ENCODE measurements at regions not wholly inside any gene's neighbourhood (a gene's known extent, or its start where the extent isn't known, plus 50 kb on each side); places are given as distances from the start of the nearest gene placed in this dataset.
A peak's percentile ranks its signal among the peaks of the same experiment; 100 is the strongest.

DNA sequence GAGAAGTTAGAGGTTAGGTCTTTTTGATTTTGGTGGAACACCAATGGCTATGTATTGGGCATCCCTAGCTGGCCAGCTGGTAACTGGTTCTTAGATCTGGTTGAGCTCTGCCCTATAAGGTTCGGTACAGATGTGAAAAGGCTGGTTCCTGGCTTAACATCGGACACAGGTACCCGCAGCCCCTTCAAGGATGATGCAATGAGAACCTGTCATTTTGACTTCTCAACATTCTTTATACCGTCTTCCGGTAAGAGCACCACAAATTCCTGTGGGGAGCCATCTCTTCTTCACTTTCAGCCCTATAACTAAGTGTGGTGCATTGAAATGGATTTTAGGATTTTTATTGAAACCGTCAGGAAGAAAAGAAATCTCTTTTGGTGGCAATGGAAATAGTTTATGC is 222.8 kb downstream of the ADAMTS9 start:
- TF ChIP-seq, protein P1, sequence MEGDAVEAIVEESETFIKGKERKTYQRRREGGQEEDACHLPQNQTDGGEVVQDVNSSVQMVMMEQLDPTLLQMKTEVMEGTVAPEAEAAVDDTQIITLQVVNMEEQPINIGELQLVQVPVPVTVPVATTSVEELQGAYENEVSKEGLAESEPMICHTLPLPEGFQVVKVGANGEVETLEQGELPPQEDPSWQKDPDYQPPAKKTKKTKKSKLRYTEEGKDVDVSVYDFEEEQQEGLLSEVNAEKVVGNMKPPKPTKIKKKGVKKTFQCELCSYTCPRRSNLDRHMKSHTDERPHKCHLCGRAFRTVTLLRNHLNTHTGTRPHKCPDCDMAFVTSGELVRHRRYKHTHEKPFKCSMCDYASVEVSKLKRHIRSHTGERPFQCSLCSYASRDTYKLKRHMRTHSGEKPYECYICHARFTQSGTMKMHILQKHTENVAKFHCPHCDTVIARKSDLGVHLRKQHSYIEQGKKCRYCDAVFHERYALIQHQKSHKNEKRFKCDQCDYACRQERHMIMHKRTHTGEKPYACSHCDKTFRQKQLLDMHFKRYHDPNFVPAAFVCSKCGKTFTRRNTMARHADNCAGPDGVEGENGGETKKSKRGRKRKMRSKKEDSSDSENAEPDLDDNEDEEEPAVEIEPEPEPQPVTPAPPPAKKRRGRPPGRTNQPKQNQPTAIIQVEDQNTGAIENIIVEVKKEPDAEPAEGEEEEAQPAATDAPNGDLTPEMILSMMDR (conservative IDR thresholded peaks at IDR 0.05; ENCODE audit: low read length), result no peak
- DNase-seq (ENCODE audit: low read depth), result no peak

DNA sequence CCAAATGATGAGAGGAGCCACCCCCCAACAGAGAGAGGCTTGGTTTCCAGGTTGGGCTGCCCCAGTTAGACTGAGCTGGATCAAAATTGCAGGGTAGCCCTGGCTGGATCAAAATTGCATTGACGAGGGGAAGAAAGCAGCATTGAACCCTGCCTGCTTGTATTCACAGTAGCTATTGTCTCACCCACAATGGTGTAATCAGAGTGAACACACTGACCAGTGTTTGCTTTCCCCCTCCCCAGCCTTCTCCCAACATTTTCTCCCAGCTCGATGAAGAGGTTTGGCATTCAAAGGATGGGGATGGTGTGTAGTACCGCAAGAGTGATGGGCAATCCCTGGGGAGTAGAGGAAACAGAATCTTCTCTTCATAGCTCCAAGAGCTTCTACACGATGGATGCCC is 223.8 kb downstream of the ADAMTS9 start:
- no peak for DNase-seq (ENCODE audit: low read depth)

More for the DNA sequence above, 222.8 kb downstream of the ADAMTS9 start:
- no peak overlapping the region for H3K4me3 ChIP-seq (ENCODE audit: low read length)

DNA sequence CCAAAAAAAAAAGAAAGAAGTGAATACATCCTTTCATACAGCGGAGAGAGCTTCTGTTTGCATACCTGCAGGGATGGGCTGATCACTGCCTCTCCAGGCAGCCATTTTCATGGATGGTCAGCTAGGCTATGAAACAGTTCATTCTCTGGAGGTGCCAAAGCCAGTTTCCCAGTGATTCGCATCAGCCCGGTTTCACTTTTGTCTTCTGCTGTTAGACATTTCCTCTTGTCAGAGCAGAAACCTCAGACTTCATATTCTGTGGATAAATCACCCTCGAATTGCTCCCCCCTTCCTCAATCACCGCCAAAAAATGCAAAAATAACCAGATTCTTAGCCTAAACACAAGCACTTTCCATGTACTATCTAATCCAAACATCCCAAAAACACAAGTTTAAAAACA is 225.6 kb downstream of the ADAMTS9 start:
- H3K4me3 ChIP-seq (ENCODE audit: low read length), result peak overlapping the region; percentile 18
- TF ChIP-seq, protein P1 (conservative IDR thresholded peaks at IDR 0.05; ENCODE audit: low read length), result no peak
- peak; percentile 91 for DNase-seq (ENCODE audit: low read depth)

More for the DNA sequence above, 223.8 kb downstream of the ADAMTS9 start:
- TF ChIP-seq, protein P1 (conservative IDR thresholded peaks at IDR 0.05; ENCODE audit: low read length), result no peak
- H3K4me3 ChIP-seq (ENCODE audit: low read length), result no peak overlapping the region

- H3K4me3 ChIP-seq (ENCODE audit: low read length), result no peak overlapping the region
- TF ChIP-seq, protein P1 (conservative IDR thresholded peaks at IDR 0.05; ENCODE audit: low read length), result no peak
- peak; percentile 96 for DNase-seq (ENCODE audit: low read depth)
Observed at GRCh38 chr3:64460877-64461276, 226.9 kb downstream of the ADAMTS9 start.

DNA sequence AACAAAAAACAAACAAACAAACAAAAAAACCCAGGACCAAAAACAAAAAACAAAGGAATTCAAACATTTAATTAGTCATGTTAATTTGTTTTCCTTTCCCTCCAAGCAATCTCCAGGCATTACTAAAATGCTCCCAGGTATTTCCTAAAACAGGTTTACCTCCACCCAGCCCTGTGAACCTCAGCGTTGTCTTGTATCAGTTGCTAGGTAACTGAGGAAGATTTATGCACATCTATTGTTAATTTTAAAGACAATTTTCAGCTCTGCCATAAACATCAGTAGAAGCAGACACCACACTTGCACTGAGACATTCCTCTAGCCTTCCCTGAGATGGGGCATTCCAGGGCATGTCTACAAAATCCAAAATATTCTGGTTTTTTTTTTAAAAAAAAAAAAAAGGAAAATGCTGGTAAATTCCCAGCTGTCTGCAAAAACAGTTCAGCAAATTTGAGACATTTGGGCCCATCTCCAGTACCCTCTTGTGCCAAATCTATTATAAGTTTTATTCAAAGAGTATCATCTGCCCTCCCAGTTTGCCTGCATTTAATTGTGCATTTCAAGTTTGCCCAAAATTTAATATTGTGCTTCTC is 227.6 kb downstream of the ADAMTS9 start:
- peak; percentile 47 for DNase-seq (ENCODE audit: low read depth)
- TF ChIP-seq, protein P1 (conservative IDR thresholded peaks at IDR 0.05; ENCODE audit: low read length), result no peak
- H3K4me3 ChIP-seq (ENCODE audit: low read length), result no peak overlapping the region

GRCh38 chr3:64459711-64460110 is 228.1 kb downstream of the ADAMTS9 start:
- TF ChIP-seq, protein P1 (conservative IDR thresholded peaks at IDR 0.05; ENCODE audit: low read length), result no peak
- peak; percentile 89 for DNase-seq (ENCODE audit: low read depth)
- H3K4me3 ChIP-seq (ENCODE audit: low read length), result no peak overlapping the region

GRCh38 chr3:64457811-64458210 is 230.0 kb downstream of the ADAMTS9 start:
- TF ChIP-seq, protein P1 (conservative IDR thresholded peaks at IDR 0.05; ENCODE audit: low read length), result no peak
- H3K4me3 ChIP-seq (ENCODE audit: low read length), result no peak overlapping the region
- no peak for DNase-seq (ENCODE audit: low read depth)
